HG03469 (cell line): ENCODE measurements at regions not wholly inside any gene's neighbourhood (a gene's known extent, or its start where the extent isn't known, plus 50 kb on each side); places are given as distances from the start of the nearest gene placed in this dataset.
"Not testable (repeated sequence)": the region's sequence is repeated elsewhere in the genome, so short reads cannot be mapped to it uniquely, and the experiment has no call there.

ENCODE experiments used
- ATAC-seq: cut with Tn5 transposase; IDR thresholded peaks from one replicate; pipeline ENCODE4 v1.9.1; 2021; ENCODE audit warnings: mild to moderate bottlenecking, moderate library complexity, moderate number of reproducible peaks; ENCODE audit not compliant: unreplicated experiment

DNA sequence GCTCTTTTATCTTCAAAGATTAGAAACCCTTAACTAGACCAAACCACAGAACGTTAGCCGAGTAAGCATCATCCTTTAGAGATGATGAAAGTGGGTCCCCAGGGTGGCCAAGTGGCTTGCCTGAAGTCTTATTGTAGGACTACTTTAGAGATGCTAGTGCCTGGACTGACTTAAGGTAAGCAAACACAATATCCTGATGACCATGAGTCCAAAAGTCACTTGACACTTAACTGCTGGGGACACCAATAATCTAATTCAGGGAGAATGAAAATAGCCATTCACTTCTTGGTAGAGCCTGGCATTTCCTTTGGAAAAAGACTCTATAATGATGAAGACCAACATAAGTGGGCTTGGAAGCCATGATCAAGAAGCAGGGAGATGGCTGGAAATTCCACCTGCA, 225.3 kb upstream of the IRF2BP2 start:
- ATAC-seq = no peak

DNA sequence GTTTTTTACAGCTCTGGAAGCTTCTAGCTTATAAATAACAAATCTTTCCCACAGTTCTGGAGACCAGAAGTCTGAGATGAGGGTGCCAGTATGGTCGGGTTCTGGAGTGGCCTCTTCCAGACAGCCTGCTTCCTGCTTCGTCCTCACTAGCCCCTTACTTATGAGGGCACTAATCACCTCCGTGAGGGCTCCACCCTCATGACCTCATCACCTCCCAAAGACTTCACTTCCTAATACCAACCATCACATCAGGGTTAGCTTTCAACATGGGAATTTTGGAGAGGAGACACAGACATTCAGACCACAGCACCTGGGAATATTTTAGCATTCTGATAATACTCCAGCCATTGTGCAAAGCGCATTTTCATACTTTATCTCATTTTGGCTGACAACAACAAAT, 223.7 kb upstream of the IRF2BP2 start:
- no peak for ATAC-seq

DNA sequence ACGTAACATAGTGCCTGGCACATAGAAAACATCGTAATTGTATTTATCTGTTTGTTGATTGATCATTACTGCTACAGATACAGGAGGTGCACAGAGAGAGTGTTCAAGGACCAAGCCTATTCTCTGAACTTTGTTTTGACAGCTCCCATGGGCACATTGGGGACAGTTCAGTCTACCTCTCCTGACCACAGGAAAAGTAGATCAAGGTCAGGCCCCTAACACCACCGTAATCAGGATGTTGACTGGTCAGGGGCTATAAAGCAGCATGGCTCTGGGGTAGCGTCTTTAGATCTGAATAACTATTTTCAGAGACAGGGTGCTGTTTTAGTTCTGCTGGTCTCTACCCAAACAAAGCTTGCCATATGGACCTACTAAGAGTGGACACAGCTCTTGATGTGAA, 223.1 kb upstream of the IRF2BP2 start:
- ATAC-seq = no peak

DNA sequence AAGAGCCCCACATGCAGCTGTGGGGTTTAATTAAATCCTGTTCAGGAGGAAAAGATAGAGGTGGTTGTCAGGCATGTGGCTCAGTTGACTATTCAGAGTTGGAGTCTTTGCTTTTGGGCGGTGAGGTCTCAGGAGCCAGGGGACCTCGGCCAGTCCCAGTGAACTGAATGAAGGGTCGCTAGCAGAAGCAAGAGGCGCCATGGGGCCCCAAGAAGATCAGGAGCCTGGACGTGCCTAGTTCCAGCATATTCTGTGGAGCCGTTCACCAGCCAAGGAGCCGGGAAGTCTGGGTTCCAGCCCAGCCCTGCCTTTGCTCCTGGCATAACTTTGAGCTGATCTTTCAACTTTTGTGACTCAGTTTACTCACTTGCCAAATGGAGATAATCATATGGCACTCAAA, 217.7 kb upstream of the IRF2BP2 start:
- no peak for ATAC-seq

DNA sequence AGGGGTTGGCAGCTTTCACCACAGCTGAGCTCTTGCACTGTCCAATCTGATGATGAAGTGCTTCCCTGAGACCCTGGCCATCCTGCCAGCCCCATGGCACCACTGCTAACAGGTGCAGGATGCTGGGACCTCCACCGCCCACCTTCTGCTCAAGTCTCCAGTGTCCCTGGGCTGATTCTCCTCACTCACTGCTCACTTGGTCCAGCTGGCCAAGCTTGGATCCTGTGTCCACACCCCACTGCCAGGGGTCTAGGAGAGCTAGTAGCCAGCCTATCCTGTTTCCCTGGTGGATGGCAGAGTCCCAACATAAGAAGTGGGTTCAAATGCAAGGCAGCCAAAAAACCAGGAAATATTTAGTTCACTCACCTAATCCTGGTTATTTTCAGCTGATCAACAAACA, 217.2 kb upstream of the IRF2BP2 start:
- ATAC-seq = no peak

DNA sequence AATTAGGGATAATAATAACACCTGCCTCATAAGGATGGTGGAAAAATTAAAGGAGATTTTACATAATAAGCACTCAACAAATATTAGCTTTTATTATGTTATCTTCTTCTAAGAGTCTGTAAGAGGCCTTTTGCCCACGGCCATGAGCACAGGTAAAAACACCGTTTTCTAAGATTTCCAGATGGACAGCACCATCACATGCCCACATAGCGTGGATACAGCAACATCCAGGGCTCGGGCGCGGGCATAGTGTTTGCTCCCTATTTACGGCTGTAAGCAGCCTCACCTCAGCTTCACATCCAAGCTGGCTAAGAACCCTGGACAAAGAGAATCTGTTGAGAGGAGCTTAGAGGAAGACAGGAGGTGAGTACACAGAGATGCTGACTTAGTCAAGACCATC, 216.4 kb upstream of the IRF2BP2 start:
- ATAC-seq = no peak

DNA sequence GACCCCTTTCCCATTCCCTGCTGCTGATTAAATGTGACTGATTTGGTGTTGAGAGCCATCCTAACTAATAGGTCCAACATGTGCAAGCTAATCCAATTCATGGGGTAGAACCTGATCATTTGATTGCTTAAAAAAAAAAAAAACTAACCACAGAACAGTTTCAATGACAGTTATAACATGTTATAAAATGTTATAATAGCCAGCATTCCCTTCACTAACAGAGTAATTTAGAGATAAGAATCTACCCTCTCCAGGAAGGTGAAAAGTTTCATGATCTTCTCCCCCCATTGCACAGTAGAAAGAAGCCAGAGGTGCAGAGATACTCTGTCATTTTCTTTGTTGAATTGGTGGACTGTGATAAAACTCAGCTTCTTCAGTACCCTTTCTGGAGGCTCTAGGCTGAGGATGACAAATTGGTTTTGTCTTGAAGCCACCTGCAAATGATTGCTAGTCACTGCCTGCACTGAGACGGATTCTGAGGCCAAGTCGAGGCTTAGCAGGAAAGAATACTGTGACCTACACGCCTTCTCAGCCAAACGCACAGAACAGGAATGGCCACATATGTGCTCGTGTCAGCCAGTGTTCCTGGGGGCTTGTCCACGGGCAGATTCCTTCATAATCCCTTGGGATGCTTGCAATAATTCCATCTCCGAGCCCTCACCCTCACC, 215.7 kb upstream of the IRF2BP2 start:
- ATAC-seq = no peak

DNA sequence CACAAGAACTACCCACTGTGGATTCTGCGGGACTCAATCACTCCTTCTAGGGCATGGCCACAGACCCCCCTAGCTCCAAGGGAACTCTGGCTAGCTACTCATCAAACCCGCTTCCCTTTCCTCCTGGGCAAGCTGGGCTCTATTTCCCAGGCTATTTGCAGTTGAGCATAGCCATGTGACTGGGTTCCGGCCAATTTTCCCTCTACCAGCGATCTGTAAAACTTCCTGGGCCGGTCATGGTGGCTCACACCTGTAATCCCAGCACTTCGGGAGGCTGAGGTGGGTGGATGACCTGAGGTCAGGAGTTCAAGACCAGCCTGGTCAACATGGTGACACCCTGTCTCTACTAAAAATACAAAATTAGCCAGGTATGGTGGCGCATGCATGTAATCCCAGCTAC, 214.9 kb upstream of the IRF2BP2 start:
- ATAC-seq = not testable (repeated sequence)

DNA sequence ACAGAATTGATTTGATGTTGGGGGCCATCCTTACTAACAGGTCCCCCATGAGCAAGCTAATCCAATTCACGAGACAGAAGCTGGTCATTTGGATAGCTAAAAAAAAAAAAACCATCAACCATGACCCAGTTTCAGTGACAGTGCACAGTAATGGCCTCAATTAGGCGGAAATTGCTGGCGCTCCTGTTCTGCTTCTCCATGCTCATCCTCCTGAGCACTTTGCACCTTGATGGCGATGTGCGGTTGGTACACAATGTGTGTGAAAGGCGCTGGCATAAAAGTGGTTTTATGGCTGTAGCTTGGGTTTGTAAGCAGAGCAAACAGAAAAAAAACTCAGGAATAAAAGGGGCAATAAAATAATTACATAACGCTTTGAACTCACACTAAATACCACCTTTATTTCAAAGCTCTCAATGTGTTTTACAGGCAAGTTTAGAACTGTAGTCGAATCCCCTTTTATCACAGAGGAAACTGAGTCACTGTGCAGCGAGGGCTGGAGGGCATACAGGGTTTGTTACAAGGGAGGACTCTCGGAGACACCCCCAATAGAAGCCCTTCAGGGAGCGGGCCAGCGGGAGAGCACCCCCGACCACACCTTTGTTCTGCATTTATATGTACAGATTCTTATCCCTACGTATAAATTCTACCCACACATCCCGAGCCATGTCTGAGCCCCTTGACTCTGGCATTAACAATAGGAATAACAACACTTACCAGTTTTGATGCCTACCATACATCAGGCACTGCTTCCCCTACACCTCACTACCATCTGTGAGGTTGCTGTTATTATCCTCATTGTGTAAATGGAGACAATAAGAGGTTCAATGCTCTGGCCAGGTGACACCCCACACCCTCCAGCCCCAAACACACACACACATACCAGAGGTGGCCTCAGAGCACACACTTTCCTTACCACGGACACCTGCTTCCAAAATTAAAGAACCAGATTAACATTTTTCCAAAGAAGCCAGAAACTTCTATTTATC, 213.5 kb upstream of the IRF2BP2 start:
- ATAC-seq = no peak

DNA sequence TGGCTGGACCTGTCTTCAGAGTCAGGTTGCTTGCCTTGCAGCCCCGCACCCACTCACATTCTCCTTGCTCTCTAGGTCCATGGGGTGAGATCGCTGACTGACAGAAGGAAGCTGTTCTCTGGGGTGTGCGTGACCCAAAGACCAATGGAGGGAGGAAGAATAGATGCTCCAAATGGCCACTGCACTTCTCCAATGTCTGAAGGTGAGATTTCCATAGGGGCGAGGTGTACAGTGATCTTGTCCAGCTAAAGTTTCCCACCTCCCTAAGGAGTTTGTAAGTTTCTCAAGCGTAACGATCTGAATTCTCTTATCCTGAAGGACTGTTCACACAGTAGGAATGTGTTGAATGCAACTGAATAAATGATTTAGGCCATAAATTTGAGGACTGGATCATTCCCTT, 211.9 kb upstream of the IRF2BP2 start:
- ATAC-seq = no peak

DNA sequence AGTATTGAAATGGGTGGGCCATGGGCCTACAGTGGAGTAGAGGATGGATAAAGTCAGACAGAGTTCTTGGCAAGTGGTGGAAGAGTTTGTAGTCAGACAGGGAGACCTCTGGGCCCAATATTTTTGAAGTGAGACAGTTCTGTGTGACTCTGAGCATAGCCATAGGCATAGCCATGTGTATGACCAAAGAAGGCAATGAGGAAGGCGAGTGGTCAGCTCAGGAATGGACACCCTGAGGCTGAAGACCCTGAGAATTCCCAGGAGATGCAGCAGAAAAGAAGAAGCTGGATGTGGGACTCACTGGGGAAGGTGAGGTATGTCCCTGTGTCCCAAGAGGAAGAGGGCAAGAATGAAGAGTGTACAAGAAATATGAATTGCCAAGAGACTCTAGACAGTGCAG, 210.6 kb upstream of the IRF2BP2 start:
- no peak for ATAC-seq

DNA sequence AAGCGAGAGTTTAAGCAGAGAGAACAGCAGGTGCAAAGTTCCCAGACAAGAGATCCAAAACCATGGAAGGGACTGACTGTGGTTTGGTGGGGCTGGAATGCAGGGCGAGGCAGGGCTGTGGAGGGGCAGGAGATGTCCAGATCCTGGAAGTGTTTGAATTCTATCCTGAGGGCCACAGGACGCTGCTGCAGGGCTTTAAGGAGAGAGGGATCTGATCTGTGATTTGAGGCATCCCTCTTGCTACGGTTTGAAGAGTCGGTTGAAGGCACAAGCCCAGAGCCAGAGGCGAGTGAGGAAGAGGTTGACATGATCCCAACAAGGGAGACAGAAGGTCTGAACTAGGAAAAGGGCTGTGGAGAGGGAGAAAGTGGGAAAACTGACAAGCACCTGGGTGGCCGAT, 209.9 kb upstream of the IRF2BP2 start:
- ATAC-seq = not testable (repeated sequence)

DNA sequence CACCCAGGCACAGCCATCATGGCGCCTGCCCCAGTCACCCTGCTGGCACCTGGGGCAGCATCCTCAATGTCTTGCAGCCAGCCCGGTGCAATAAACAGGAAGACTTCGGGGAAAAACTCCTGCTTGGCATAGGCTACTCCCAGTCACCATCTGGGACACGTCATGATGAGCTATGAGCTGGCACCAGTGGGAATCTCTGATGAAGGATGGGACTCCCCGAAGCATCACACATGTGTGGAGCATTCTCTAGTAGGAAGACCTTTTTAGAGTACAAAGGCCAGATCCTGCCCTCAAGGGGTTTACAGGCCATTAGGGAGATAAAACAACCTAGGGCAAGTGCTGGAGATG, 208.0 kb upstream of the IRF2BP2 start:
- ATAC-seq = not testable (repeated sequence)

DNA sequence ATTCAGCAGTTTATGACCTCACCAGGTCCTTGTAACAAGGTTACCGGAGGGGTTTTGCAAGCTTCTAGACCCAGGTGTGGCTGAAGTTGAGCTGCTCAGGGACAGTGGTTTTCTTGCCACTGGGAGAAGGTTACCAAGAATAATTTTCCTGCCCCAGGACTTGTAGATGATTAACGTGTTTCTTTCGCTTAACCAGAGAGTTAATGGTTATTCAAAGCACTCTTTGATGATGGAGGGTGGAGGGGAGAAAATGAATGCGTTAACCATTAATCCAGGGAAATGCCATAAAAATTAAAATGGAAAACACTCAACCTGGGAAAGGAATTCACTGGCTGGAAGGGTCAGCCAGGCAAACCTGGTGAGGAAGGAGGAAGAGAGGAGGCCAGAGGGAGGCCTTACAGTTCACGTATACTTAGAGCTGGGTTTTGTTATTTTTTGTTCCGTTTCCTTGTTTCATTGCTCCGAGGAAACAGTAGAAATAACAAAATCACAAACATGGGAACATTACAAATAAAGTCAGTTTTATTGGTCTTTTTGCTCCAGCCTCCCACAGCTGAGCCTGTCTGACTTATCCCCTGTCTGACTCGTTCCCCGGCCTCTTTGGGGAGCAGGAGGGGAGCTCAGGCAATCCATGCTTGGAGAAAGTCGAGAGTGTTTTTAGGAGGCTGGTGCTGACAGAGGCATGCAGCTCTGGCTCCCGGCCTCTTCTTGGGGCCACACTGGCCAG, 207.5 kb upstream of the IRF2BP2 start:
- not testable (repeated sequence) for ATAC-seq

DNA sequence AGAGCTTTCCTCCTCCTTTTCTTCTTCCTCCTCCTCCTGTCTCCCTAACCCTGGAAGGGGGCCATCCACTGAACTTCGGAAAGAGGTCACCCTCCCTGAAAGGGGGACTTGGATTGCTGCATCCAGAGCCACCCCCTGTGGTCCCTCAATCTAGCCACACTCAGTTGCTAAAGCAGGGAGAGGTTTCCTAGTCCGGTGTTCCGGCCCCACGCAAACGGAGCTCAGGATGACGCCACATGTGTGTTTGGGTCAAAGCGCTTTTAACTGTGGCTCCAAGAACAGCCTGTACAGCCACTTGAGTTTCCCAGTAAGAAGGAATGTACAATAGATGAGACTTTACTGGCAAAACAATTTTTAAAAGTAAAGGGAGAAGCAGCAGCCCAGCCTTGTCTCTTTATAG, 206.9 kb upstream of the IRF2BP2 start:
- ATAC-seq = not testable (repeated sequence)

DNA sequence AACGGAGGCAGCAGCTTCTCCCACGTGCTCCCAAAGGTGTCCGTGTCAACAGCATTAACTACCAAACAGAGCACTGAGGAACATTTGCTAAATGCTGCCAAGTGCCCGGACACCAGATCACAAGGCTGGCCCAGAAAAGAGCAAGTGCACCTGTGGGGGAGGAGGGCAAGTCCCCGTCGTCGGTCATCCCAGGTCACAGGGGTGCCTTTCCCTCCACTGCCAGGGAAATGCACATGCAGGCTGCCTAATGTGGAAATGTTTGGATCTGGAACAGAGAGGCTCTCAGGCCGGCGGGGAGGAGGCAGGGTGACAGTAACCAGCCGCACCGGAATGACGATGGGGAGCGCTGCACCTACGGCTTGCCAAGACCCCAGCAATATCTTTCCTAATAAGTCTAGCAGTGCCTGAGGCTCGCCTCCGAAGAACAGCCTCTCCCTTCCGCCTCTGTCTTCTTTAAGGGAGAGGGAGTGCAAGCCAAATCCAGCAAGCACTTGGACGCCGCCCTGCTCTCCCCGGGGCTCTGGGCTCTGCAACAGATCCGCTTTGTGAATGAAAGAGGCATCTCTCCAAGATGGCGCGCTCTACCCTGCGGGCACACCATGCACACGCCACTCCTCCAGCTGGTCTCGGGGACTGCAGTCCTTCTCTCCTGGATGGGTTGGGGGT, 206.3 kb upstream of the IRF2BP2 start:
- not testable (repeated sequence) for ATAC-seq

DNA sequence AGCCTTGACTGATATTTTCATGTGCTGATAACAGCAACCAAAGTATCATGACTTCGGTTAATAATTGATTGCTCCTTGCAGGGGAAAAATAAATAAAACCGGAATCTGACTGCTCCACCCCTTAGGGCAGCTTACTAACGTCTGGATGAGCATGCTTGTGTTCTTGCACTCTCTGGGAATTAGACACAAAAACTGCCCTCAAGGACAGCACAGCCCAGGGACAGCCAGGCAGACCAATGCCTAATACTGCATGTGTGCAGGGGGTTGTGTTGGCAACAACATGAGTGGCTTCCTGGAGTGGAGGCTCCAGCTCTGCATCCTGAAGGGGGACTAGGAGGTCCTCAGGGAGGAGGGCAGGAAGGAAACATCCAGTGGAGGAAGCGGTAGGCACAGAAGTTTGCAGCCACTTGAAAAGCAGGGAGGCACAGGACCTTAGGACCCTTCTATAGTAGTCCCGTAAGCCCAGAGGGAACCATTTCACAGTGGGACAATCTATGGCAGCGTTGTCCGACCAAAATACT, 205.4 kb upstream of the IRF2BP2 start:
- not testable (repeated sequence) for ATAC-seq

DNA sequence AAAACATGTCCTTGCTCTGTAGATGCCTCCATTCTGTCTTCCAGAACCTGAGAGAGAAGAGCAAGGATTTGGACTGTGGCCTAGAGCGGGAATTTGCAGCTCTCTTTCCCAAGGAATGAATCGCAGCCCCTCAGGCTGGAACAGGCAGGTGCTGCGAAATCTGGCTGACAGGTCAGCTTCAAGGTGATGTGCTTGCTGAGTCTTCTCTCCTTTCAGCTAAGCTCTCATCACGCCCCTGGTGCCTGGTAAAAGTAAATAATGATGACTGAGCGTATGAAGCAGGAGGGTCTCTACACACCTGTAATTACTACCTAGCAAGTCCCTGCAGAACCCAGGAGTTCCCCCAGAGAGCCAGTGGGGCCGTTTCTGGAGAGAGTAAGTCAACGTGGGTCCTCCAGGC, 204.3 kb upstream of the IRF2BP2 start:
- ATAC-seq = not testable (repeated sequence)

DNA sequence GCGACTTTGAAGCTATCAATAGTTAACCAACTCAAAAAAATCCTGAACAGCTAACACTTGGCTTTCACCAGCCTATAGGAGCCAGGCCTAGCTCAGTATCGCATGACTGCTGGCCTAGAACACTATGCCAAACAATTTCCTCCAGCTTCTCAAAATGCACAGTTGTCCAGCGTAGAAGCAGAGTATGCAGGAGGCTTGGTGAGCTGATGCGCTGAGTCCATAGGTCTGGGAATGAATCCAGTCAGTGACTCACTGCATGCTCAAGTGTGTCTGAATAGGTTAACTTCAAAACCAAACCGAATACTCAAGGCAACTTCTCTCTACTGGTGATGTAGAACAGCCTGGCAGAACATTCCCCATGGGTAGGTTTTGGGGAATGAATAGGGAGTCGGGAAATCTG, 201.8 kb upstream of the IRF2BP2 start:
- ATAC-seq = not testable (repeated sequence)

DNA sequence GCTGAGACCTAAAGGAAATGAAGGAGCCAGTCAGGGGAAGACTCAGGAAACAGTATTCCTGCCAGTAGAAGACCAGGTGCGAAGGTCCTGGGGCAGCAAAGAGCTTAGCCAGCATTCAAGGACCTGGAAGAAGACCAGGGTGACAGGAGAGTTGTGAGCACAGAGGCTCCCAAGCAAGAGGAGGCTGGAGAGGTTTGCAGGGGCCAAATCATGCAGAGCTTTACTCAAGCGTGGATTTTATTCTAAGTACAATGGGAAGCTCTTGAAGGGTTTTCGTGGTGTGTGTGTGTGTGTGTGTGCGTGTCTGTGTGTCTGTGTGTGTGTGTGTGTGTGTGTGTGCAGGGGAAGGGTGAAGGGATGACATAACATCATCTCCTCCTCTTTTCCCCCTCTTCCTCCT, 200.7 kb upstream of the IRF2BP2 start:
- not testable (repeated sequence) for ATAC-seq

DNA sequence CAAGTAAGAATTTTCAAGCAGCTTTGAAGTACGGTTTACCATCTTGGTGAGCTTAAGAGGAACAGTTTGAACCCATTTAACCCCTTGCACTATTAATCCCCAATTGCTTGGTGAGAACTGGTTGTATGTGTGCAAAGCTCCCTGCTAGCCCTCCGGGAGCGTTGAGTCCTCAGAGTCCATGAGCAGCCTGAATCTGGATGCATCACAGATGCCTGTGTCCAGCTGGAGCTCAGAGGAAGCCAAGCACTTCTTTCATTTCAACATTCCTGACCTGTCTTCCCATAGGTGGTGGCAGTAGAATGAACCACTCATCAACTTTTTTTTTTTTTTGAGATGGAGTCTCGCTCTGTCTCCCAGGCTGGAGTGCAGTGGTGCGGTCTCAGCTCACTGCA, 199.9 kb upstream of the IRF2BP2 start:
- ATAC-seq = not testable (repeated sequence)
